RWPE1 (cell line): ENCODE measurements at regions not wholly inside any gene's neighbourhood (a gene's known extent, or its start where the extent isn't known, plus 50 kb on each side); places are given as distances from the start of the nearest gene placed in this dataset.

Experiments
- CTCF ChIA-PET: fragments of 350-600 bp; sonication (Branson Sonifier 250); formaldehyde crosslinking; extraction: SDS; loops from one replicate; lab custom pipeline; 2021; lab: Yijun Ruan, JAX
- POLR2A ChIA-PET: fragments of 400-600 bp; formaldehyde crosslinking; extraction: SDS; loops from one replicate; lab custom pipeline; 2020; ENCODE audit warnings: antibody characterized with exemption; ENCODE audit not compliant: low non-redundant PET; lab: Yijun Ruan, JAX
- DNase-seq: peaks from one replicate; pipeline ENCODE4 v3.0.0; 2012; ENCODE audit warnings: low spot score
- H3K27ac ChIP-seq: fragments of 450-650 bp; 2 replicates; pipeline ENCODE4 v1.5.1; 2017
- TF ChIP-seq, protein P1 (sequence below): fragments of 450-650 bp; conservative IDR thresholded peaks from 2 replicates; pipeline ENCODE4 v1.5.1; 2017; ENCODE audit warnings: low read depth, mild to moderate bottlenecking

GRCh38 chr9:16335788-16336580, 534.5 kb downstream of the BNC2 start:
- CTCF ChIA-PET, result no interaction called here
- TF ChIP-seq, protein P1, sequence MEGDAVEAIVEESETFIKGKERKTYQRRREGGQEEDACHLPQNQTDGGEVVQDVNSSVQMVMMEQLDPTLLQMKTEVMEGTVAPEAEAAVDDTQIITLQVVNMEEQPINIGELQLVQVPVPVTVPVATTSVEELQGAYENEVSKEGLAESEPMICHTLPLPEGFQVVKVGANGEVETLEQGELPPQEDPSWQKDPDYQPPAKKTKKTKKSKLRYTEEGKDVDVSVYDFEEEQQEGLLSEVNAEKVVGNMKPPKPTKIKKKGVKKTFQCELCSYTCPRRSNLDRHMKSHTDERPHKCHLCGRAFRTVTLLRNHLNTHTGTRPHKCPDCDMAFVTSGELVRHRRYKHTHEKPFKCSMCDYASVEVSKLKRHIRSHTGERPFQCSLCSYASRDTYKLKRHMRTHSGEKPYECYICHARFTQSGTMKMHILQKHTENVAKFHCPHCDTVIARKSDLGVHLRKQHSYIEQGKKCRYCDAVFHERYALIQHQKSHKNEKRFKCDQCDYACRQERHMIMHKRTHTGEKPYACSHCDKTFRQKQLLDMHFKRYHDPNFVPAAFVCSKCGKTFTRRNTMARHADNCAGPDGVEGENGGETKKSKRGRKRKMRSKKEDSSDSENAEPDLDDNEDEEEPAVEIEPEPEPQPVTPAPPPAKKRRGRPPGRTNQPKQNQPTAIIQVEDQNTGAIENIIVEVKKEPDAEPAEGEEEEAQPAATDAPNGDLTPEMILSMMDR, result no peak
- H3K27ac ChIP-seq, result peak overlapping the region; percentile 54
- DNase-seq, result peak; percentile 99
- POLR2A ChIA-PET, result interaction anchor here (0.6 kb wide), 1 partner anchor 855 kb away, joined by 3 read pairs; no protein-coding TSS in a partner anchor

- CTCF ChIA-PET, result no interaction called here
- TF ChIP-seq, protein P1, result no peak
- no peak for DNase-seq
- POLR2A ChIA-PET, result no interaction called here
- H3K27ac ChIP-seq, result no peak overlapping the region
These were observed 533.6 kb downstream of the BNC2 start for GRCh38 chr9:16336833-16337232.

DNA sequence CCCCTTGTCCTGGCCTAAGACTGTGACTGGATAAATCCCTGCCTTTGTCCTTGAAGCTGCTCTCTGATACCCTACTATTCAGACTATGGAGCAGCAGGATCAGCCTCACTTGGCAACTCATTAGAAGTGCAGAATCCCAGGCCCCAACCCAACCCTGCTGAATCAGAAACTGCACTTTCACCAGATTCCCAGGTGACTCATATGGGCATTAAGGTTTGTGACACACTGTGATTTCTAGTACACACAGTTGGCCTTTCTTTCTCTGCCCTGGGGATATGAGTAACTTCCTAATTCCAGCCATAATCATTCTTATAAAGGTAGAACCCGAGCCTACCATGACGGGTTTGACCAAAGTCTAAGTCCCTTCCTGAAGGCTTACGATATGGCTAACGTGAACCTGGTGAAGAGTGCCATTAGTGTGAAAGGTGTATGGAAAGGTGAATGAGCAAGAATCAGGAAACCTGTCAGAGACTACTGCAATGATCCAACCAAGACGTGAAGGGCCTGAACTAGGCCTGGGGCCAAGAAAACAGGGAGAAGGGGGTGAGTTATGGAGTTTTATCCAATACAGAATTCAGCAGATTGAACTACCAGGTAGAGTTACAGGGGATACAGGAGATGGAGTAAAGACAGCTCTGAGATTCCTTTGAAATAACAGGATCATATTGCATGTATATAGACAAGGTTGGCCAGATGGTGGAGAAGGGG, 533.0 kb downstream of the BNC2 start:
- POLR2A ChIA-PET, result no interaction called here
- peak; percentile 84 for DNase-seq
- TF ChIP-seq, protein P1, result no peak

GRCh38 chr9:16341177-16341576, 529.3 kb downstream of the BNC2 start:
- CTCF ChIA-PET, result no interaction called here
- TF ChIP-seq, protein P1, result no peak
- POLR2A ChIA-PET, result no interaction called here
- no peak overlapping the region for H3K27ac ChIP-seq
- peak; percentile 10 for DNase-seq

More for the DNA sequence above, 533.0 kb downstream of the BNC2 start:
- H3K27ac ChIP-seq, result no peak overlapping the region
- CTCF ChIA-PET, result no interaction called here

GRCh38 chr9:16342246-16343020, 528.0 kb downstream of the BNC2 start:
- H3K27ac ChIP-seq, result no peak overlapping the region
- DNase-seq, result no peak
- TF ChIP-seq, protein P1, result no peak
- ChIA-PET CTCF (interaction anchor here (0.5 to 0.6 kb wide), 2 partner anchors 12 to 385 kb away, joined by 3 read pairs; no protein-coding TSS in a partner anchor), POLR2A (no interaction called here)
